H1 (cell line): ENCODE measurements at regions not wholly inside any gene's neighbourhood (a gene's known extent, or its start where the extent isn't known, plus 50 kb on each side); places are given as distances from the start of the nearest gene placed in this dataset.

Experiments used
- CTCF ChIA-PET: fragments of 300-600 bp; sonication (Branson Sonifier 250); formaldehyde crosslinking; loops from one replicate; lab custom pipeline; 2021; ENCODE audit not compliant: partially characterized antibody; lab: Charles Lee
- POLR2A ChIA-PET: fragments of 300-600 bp; sonication (Branson Sonifier 250); formaldehyde crosslinking; loops from one replicate; lab custom pipeline; 2021; ENCODE audit warnings: inconsistent platforms; ENCODE audit not compliant: partially characterized antibody; lab: Charles Lee
- DNase-seq, 2 experiments: peaks; one replicate each; pipeline versions ENCODE4 v3.0.0 to v3.0.0-alpha.2; 2010 to 2022; ENCODE audit warnings: low spot score in 2 of 2, low read depth in 1 of 2, mixed read lengths in 1 of 2
- FAIRE-seq: peaks from 2 replicates; lab custom pipeline; 2011; peaks lifted over from hg19 to GRCh38; lab: Jason Lieb, UNC
- H2AFZ ChIP-seq: 2 replicates; pipeline ENCODE4 v1.8.1; 2012; ENCODE audit warnings: low read length, inconsistent platforms
- H2AK5ac ChIP-seq: 2 replicates; pipeline ENCODE4 v1.6.1; 2013; ENCODE audit warnings: low read depth, low read length
- H2BK120ac ChIP-seq: replicated peaks from 2 replicates; pipeline ENCODE3; 2013; ENCODE audit warnings: low read depth, low read length, inconsistent platforms
- H2BK12ac ChIP-seq: 2 replicates; pipeline ENCODE4 v1.6.1; 2013; ENCODE audit warnings: low read depth, low read length
- H2BK15ac ChIP-seq: 2 replicates; pipeline ENCODE4 v1.6.1; 2013; ENCODE audit warnings: low read length
- H2BK20ac ChIP-seq: 2 replicates; pipeline ENCODE4 v1.6.1; 2013; ENCODE audit warnings: low read length
- H2BK5ac ChIP-seq: 2 replicates; pipeline ENCODE4 v1.6.1; 2013; ENCODE audit warnings: low read depth, low read length
- H3K14ac ChIP-seq: 2 replicates; pipeline ENCODE4 v1.6.1; 2013; ENCODE audit warnings: inconsistent platforms; ENCODE audit not compliant: insufficient read length
- H3K18ac ChIP-seq: 2 replicates; pipeline ENCODE4 v1.6.1; 2013; ENCODE audit warnings: low read length; ENCODE audit errors: extremely low read depth
- H3K23ac ChIP-seq: 2 replicates; pipeline ENCODE4 v1.6.1; 2013; ENCODE audit warnings: inconsistent platforms; ENCODE audit not compliant: insufficient read length
- H3K23me2 ChIP-seq: 2 replicates; pipeline ENCODE4 v1.6.1; 2013; ENCODE audit warnings: low read depth, low read length
- H3K27ac ChIP-seq: 2 replicates; pipeline ENCODE4 v1.6.1; 2011; ENCODE audit warnings: low read depth, low read length, inconsistent platforms
- H3K27me3 ChIP-seq, 4 experiments: replicated peaks in 1 of 4; 1 replicate in 1 of 4; 2 replicates in 3 of 4; pipeline versions ENCODE4 v1.6.1 to v1.8.1; 2011 to 2013; ENCODE audit warnings: low read length in 3 of 4, mild to moderate bottlenecking in 3 of 4, inconsistent platforms in 2 of 4, mixed read lengths in 2 of 4, moderate library complexity in 1 of 4; ENCODE audit not compliant: control insufficient read depth in 3 of 4, insufficient read depth in 3 of 4; ENCODE audit errors: extremely low read depth in 1 of 4
- H3K36me3 ChIP-seq, 4 experiments: 2 replicates each; pipeline versions ENCODE4 v1.6.1 to v1.8.1; 2011 to 2013; ENCODE audit warnings: mild to moderate bottlenecking in 4 of 4, low read length in 3 of 4, moderate library complexity in 2 of 4, control low read depth in 1 of 4, inconsistent platforms in 1 of 4; ENCODE audit not compliant: insufficient read depth in 4 of 4, control insufficient read depth in 2 of 4
- H3K4ac ChIP-seq: replicated peaks from 2 replicates; pipeline ENCODE3; 2013; ENCODE audit warnings: low read length, low read depth, mixed read lengths, inconsistent platforms; ENCODE audit not compliant: insufficient read length
- H3K4me1 ChIP-seq, 4 experiments: replicated peaks in 1 of 4; 1 replicate in 1 of 4; 2 replicates in 3 of 4; pipeline versions ENCODE4 v1.6.1 to v1.8.1; 2011 to 2013; ENCODE audit warnings: low read length in 3 of 4, inconsistent platforms in 2 of 4, mixed read lengths in 1 of 4; ENCODE audit not compliant: insufficient read depth in 4 of 4, control insufficient read depth in 3 of 4
- H3K4me2 ChIP-seq, 2 experiments: 2 replicates each; pipeline versions ENCODE4 v1.6.1 to v1.8.1; 2011 to 2013; ENCODE audit warnings: low read depth in 2 of 2, low read length in 2 of 2, control low read depth in 1 of 2, inconsistent platforms in 1 of 2, mild to moderate bottlenecking in 1 of 2; ENCODE audit not compliant: insufficient read depth in 1 of 2
- H3K4me3 ChIP-seq, 4 experiments: fragments of 200-600, 300-600 bp in 1 of 4; sonication (generic), shearing (Covaris generic), sonication (Bioruptor Twin) in 1 of 4; 2 replicates each; pipeline versions ENCODE4 v1.5.1 to v1.8.1; 2011 to 2016; ENCODE audit warnings: low read length in 4 of 4, low read depth in 3 of 4, control low read depth in 2 of 4, inconsistent platforms in 2 of 4, mild to moderate bottlenecking in 2 of 4, mixed read lengths in 1 of 4, moderate library complexity in 1 of 4; ENCODE audit not compliant: insufficient read depth in 2 of 4; ENCODE audit errors: extremely low read depth in 1 of 4
- H3K56ac ChIP-seq: replicated peaks from 2 replicates; pipeline ENCODE3; 2013; ENCODE audit warnings: low read depth, mild to moderate bottlenecking, mixed read lengths, low read length, inconsistent platforms; ENCODE audit not compliant: insufficient read length
- H3K79me1 ChIP-seq: 2 replicates; pipeline ENCODE4 v1.6.1; 2013; ENCODE audit warnings: low read depth, low read length, control low read depth
- H3K79me2 ChIP-seq, 2 experiments: 2 replicates each; pipeline versions ENCODE4 v1.6.1 to v1.8.1; 2012 to 2013; ENCODE audit warnings: low read length in 2 of 2, mild to moderate bottlenecking in 2 of 2, inconsistent platforms in 1 of 2; ENCODE audit not compliant: insufficient read depth in 2 of 2, control insufficient read depth in 1 of 2
- H3K9ac ChIP-seq, 4 experiments: replicated peaks in 1 of 4; 1 replicate in 1 of 4; 2 replicates in 3 of 4; pipeline versions ENCODE4 v1.6.1 to v1.8.1; 2011 to 2013; ENCODE audit warnings: low read depth in 3 of 4, low read length in 3 of 4, control low read depth in 2 of 4, mild to moderate bottlenecking in 2 of 4, moderate library complexity in 2 of 4, inconsistent platforms in 1 of 4; ENCODE audit errors: extremely low read depth in 1 of 4
- H3K9me3 ChIP-seq, 2 experiments: 2 replicates each; pipeline versions ENCODE4 v1.6.1 to v1.8.1; 2012 to 2013; ENCODE audit warnings: mild to moderate bottlenecking in 2 of 2, moderate library complexity in 2 of 2, control low read depth in 1 of 2, inconsistent platforms in 1 of 2, low read depth in 1 of 2, low read length in 1 of 2, mixed read lengths in 1 of 2; ENCODE audit not compliant: insufficient read depth in 2 of 2
- H4K20me1 ChIP-seq, 2 experiments: replicated peaks in 1 of 2; 2 replicates each; pipeline versions ENCODE3 to v1.8.1; 2011 to 2013; ENCODE audit warnings: inconsistent platforms in 2 of 2, low read length in 2 of 2, mild to moderate bottlenecking in 1 of 2; ENCODE audit not compliant: insufficient read depth in 2 of 2, control insufficient read depth in 1 of 2
- H4K5ac ChIP-seq: 2 replicates; pipeline ENCODE4 v1.6.1; 2013; ENCODE audit warnings: low read length, low read depth, mixed read lengths, inconsistent platforms; ENCODE audit not compliant: insufficient read length
- H4K8ac ChIP-seq: 2 replicates; pipeline ENCODE4 v1.8.0; 2013; ENCODE audit warnings: mild to moderate bottlenecking, moderate library complexity, low read length, inconsistent platforms; ENCODE audit not compliant: insufficient read depth; ENCODE audit errors: extremely low read depth
- H4K91ac ChIP-seq: replicated peaks from 2 replicates; pipeline ENCODE3; 2013; ENCODE audit warnings: low read length, mixed read lengths, inconsistent platforms; ENCODE audit not compliant: insufficient read length
- CEBPB ChIP-seq: IDR thresholded peaks from 2 replicates; pipeline ENCODE4 v1.6.1; 2012; ENCODE audit warnings: low read depth, low read length
- CHD1 ChIP-seq: IDR thresholded peaks from 2 replicates; pipeline ENCODE4 v1.6.1; 2012; ENCODE audit warnings: low read depth, low read length, improper control_type of control experiment
- CTBP2 ChIP-seq: IDR thresholded peaks from 2 replicates; pipeline ENCODE4 v1.7.0; 2011; ENCODE audit warnings: borderline replicate concordance, mild to moderate bottlenecking, moderate library complexity, mixed read lengths, low read length; ENCODE audit not compliant: insufficient read depth, insufficient read length
- EZH2 ChIP-seq: fragments of 200-600 bp; sonication (generic); IDR thresholded peaks from 2 replicates; pipeline ENCODE4 v1.7.1; 2012; ENCODE audit warnings: low read depth, mild to moderate bottlenecking, moderate library complexity, low read length, inconsistent platforms; ENCODE audit not compliant: severe bottlenecking
- GABPA ChIP-seq: IDR thresholded peaks from 2 replicates; pipeline ENCODE4 v1.6.1; 2011; ENCODE audit warnings: mild to moderate bottlenecking, low read length, moderate library complexity, borderline replicate concordance; ENCODE audit not compliant: insufficient read depth
- HDAC2 ChIP-seq, 2 experiments: fragments of 300-600 bp in 1 of 2; sonication (generic) in 1 of 2; IDR thresholded peaks; 2 replicates each; pipeline ENCODE4 v1.6.1; 2011 to 2012; ENCODE audit warnings: low read depth in 2 of 2, low read length in 2 of 2, mild to moderate bottlenecking in 2 of 2, moderate library complexity in 2 of 2, borderline replicate concordance in 1 of 2, inconsistent platforms in 1 of 2
- JUN ChIP-seq: IDR thresholded peaks from 2 replicates; pipeline ENCODE4 v1.6.1; 2011; ENCODE audit warnings: low read depth, mild to moderate bottlenecking, improper control_type of control experiment, low read length
- NRF1 ChIP-seq: IDR thresholded peaks from 2 replicates; pipeline ENCODE4 v1.6.1; 2011; ENCODE audit warnings: mild to moderate bottlenecking, low read depth, low read length, improper control_type of control experiment
- SIN3A ChIP-seq, 2 experiments: IDR thresholded peaks in 1 of 2; conservative IDR thresholded peaks in 1 of 2; 2 replicates each; pipeline ENCODE4 v1.6.1; 2011 to 2012; ENCODE audit warnings: low read length in 2 of 2, improper control_type of control experiment in 1 of 2, low read depth in 1 of 2, mild to moderate bottlenecking in 1 of 2
- SP4 ChIP-seq: IDR thresholded peaks from 2 replicates; pipeline ENCODE4 v1.6.1; 2012; ENCODE audit warnings: low read length, inconsistent platforms
- TBP ChIP-seq: IDR thresholded peaks from 2 replicates; pipeline ENCODE4 v1.6.1; 2011; ENCODE audit warnings: low read depth, low read length, improper control_type of control experiment
- ZNF274 ChIP-seq: IDR thresholded peaks from 2 replicates; pipeline ENCODE4 v1.7.0; 2012; ENCODE audit warnings: low read length, borderline replicate concordance; ENCODE audit errors: extremely low read depth
- TF ChIP-seq, protein P1 (sequence below): IDR thresholded peaks from 2 replicates; pipeline ENCODE4 v1.6.1; 2011; ENCODE audit warnings: low read depth, mild to moderate bottlenecking, low read length; ENCODE audit not compliant: insufficient read depth

DNA sequence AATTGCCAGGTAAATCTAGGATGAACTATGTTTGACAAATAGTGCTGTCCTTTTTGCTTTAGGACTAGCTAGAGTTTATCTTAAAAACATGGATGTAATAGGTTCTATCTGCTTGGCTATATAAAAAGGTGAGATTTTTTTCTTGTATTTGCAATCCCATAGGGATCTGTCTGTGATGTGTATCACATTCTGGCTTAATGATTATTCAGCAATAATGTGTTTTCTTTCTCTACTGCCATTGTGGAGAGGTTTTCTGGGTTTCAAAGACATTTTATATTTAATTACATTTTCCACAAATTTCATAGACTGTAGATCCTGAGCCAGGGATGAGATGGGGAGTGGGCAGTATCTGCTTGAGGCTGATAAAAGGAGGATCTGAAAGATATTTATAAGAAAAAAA is 277.8 kb upstream of the SLITRK5 start:
- no peak overlapping the region for H4K8ac ChIP-seq
- H2AFZ ChIP-seq: no peak overlapping the region
- no peak overlapping the region for H2BK12ac ChIP-seq
- no peak overlapping the region for H3K27ac ChIP-seq
- H3K23me2 ChIP-seq: no peaks in the 10 kb centered on the region
- no peaks in the 10 kb centered on the region for H3K27me3 ChIP-seq
- H2BK15ac ChIP-seq: no peak overlapping the region
- no peak overlapping the region for H3K4ac ChIP-seq
- no peaks in the 10 kb centered on the region for H3K36me3 ChIP-seq
- H4K20me1 ChIP-seq: no peaks in the 10 kb centered on the region
- H2AK5ac ChIP-seq: no peak overlapping the region
- no peaks in the 10 kb centered on the region for H3K79me1 ChIP-seq
- FAIRE-seq (no peak), DNase-seq (no peak)
- H3K79me2 ChIP-seq: no peaks in the 10 kb centered on the region
- H2BK20ac ChIP-seq: no peak overlapping the region
- no peak overlapping the region for H3K14ac ChIP-seq
- no peak overlapping the region for H2BK120ac ChIP-seq
- no peak overlapping the region for H3K56ac ChIP-seq
- CTCF ChIA-PET: no interaction called here
- no peak overlapping the region for H4K5ac ChIP-seq
- H2BK5ac ChIP-seq: no peak overlapping the region
- no peak overlapping the region for H3K23ac ChIP-seq
- H3K4me1 ChIP-seq: no peaks in the 10 kb centered on the region
- POLR2A ChIA-PET: no interaction called here
- H3K9ac ChIP-seq: no peak overlapping the region
- no peak overlapping the region for H4K91ac ChIP-seq
- no peak overlapping the region for H3K18ac ChIP-seq
- H3K4me3 ChIP-seq: no peak overlapping the region
- no peaks in the 10 kb centered on the region for H3K9me3 ChIP-seq
- H3K4me2 ChIP-seq: no peak overlapping the region
- TF ChIP-seq TBP (no peak), SP4 (no peak), JUN (no peak), SIN3A (conservative IDR thresholded peaks at IDR 0.05 in 1 of 2, IDR thresholded peaks at IDR 0.05 in 1 of 2; ENCODE audit: low read depth in 1 of 2, low read length in 2 of 2) (no peak), EZH2 (no peak), CEBPB (no peak), CTBP2 (no peak), HDAC2 (IDR thresholded peaks at IDR 0.05; ENCODE audit: borderline replicate concordance in 1 of 2, low read depth in 2 of 2, low read length in 2 of 2) (no peak), GABPA (no peak), CHD1 (no peak), NRF1 (no peak), ZNF274 (no peak)
- TF ChIP-seq, protein P1, sequence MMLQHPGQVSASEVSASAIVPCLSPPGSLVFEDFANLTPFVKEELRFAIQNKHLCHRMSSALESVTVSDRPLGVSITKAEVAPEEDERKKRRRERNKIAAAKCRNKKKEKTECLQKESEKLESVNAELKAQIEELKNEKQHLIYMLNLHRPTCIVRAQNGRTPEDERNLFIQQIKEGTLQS: no peak
